Nephron (organoid): ENCODE measurements at regions not wholly inside any gene's neighbourhood (a gene's known extent, or its start where the extent isn't known, plus 50 kb on each side); places are given as distances from the start of the nearest gene placed in this dataset.

Experiments used
- H3K27ac Mint-ChIP-seq, 3 experiments: 2 replicates each; pipeline ENCODE4 v1.8.0; 2020; ENCODE audit warnings: mixed read lengths in 3 of 3, mild to moderate bottlenecking in 2 of 3, moderate library complexity in 1 of 3
- H3K27me3 Mint-ChIP-seq: 2 replicates; pipeline ENCODE4 v1.8.0; 2021; ENCODE audit warnings: low read depth, mild to moderate bottlenecking, moderate library complexity, mixed read lengths
- H3K36me3 Mint-ChIP-seq: 2 replicates; pipeline ENCODE4 v1.8.0; 2020; ENCODE audit warnings: low read depth, mixed read lengths
- H3K4me1 Mint-ChIP-seq: 2 replicates; pipeline ENCODE4 v1.8.0; 2020; ENCODE audit warnings: mixed read lengths
- H3K4me3 Mint-ChIP-seq, 3 experiments: 2 replicates each; pipeline ENCODE4 v1.8.0; 2020; ENCODE audit warnings: mild to moderate bottlenecking in 3 of 3, mixed read lengths in 3 of 3, moderate library complexity in 2 of 3
- H3K9me3 Mint-ChIP-seq: 2 replicates; pipeline ENCODE4 v1.8.0; 2020; ENCODE audit warnings: mixed read lengths
- CTCF ChIP-seq, 3 experiments: fragments of 200-600 bp; sonication (generic); IDR thresholded peaks; one replicate each; pipeline ENCODE4 v1.5.0; 2021; ENCODE audit warnings: antibody characterized with exemption in 3 of 3; ENCODE audit not compliant: unreplicated experiment in 3 of 3

GRCh38 chr19:28224441-28224840 lies 988.5 kb downstream of the UQCRFS1 start:
- no peaks in the 10 kb centered on the region for H3K9me3 Mint-ChIP-seq
- peaks cover 16% of the 10 kb centered on the region for H3K27me3 Mint-ChIP-seq
- TF ChIP-seq CTCF (IDR thresholded peaks at IDR 0.05; ENCODE audit: unreplicated experiment in 3 of 3), result no peak
- no peaks in the 10 kb centered on the region for H3K4me1 Mint-ChIP-seq
- H3K27ac Mint-ChIP-seq, result no peak overlapping the region
- no peaks in the 10 kb centered on the region for H3K36me3 Mint-ChIP-seq
- H3K4me3 Mint-ChIP-seq, result no peak overlapping the region

- Mint-ChIP-seq H3K36me3 (no peaks in the 10 kb centered on the region), H3K4me3 (no peak overlapping the region), H3K27me3 (peaks cover 20% of the 10 kb centered on the region), H3K9me3 (no peaks in the 10 kb centered on the region), H3K27ac (no peak overlapping the region), H3K4me1 (no peaks in the 10 kb centered on the region)
- TF ChIP-seq CTCF (IDR thresholded peaks at IDR 0.05; ENCODE audit: unreplicated experiment in 3 of 3), result no peak
These were observed 991.2 kb downstream of the UQCRFS1 start for GRCh38 chr19:28221736-28222135.

- Mint-ChIP-seq H3K4me3 (no peak overlapping the region), H3K27me3 (peaks cover 15% of the 10 kb centered on the region), H3K27ac (no peak overlapping the region), H3K4me1 (no peaks in the 10 kb centered on the region), H3K9me3 (no peaks in the 10 kb centered on the region), H3K36me3 (no peaks in the 10 kb centered on the region)
- no peak for TF ChIP-seq CTCF (IDR thresholded peaks at IDR 0.05; ENCODE audit: unreplicated experiment in 3 of 3)
These were observed 994.2 kb downstream of the UQCRFS1 start for GRCh38 chr19:28218728-28219127.

- TF ChIP-seq CTCF (IDR thresholded peaks at IDR 0.05; ENCODE audit: unreplicated experiment in 3 of 3), result peak in 1 of 3 experiments; percentile 9
- H3K36me3 Mint-ChIP-seq, result no peaks in the 10 kb centered on the region
- H3K27me3 Mint-ChIP-seq, result peaks cover 9% of the 10 kb centered on the region
- H3K27ac Mint-ChIP-seq, result no peak overlapping the region
- H3K9me3 Mint-ChIP-seq, result no peaks in the 10 kb centered on the region
- no peak overlapping the region for H3K4me3 Mint-ChIP-seq
- H3K4me1 Mint-ChIP-seq, result no peaks in the 10 kb centered on the region
These were observed 995.9 kb downstream of the UQCRFS1 start for GRCh38 chr19:28217022-28217421.

GRCh38 chr19:28213470-28214082 lies 999.4 kb downstream of the UQCRFS1 start:
- TF ChIP-seq CTCF (IDR thresholded peaks at IDR 0.05; ENCODE audit: unreplicated experiment in 3 of 3), result no peak
- Mint-ChIP-seq H3K27me3 (peaks cover 7% of the 10 kb centered on the region), H3K4me3 (no peak overlapping the region), H3K36me3 (no peaks in the 10 kb centered on the region), H3K4me1 (peaks cover 24% of the 10 kb centered on the region), H3K9me3 (no peaks in the 10 kb centered on the region), H3K27ac (no peak overlapping the region)

GRCh38 chr19:28210886-28211285 lies 1002.1 kb downstream of the UQCRFS1 start:
- no peaks in the 10 kb centered on the region for H3K9me3 Mint-ChIP-seq
- no peaks in the 10 kb centered on the region for H3K36me3 Mint-ChIP-seq
- TF ChIP-seq CTCF (IDR thresholded peaks at IDR 0.05; ENCODE audit: unreplicated experiment in 3 of 3), result no peak

More at GRCh38 chr19:28210886-28211285, 1002.1 kb downstream of the UQCRFS1 start:
- peaks cover 30% of the 10 kb centered on the region for H3K4me1 Mint-ChIP-seq
- H3K27me3 Mint-ChIP-seq, result peaks cover 3% of the 10 kb centered on the region
- peak overlapping the region in 2 of 3 experiments; percentile 31 to 54 for H3K27ac Mint-ChIP-seq
- H3K4me3 Mint-ChIP-seq, result no peak overlapping the region
